ENCODE measurements at regions not wholly inside any gene's neighbourhood (a gene's known extent, or its start where the extent isn't known, plus 50 kb on each side); places are given as distances from the start of the nearest gene placed in this dataset.

GRCh38 chr14:106276326-106277267 is 750.2 kb downstream of the TMEM121 start:
- no peak for DNase-seq (ENCODE audit: low read depth)
- H3K4me3 ChIP-seq (ENCODE audit: low read depth, low read length) = no peak overlapping the region
- TF ChIP-seq MYC (IDR thresholded peaks at IDR 0.05; ENCODE audit: low read depth, low read length) (no peak), CTCF (IDR thresholded peaks at IDR 0.05; ENCODE audit: low read depth, low read length) (no peak), POLR2A (IDR thresholded peaks at IDR 0.05; ENCODE audit: extremely low read depth, insufficient read length) (no peak), MAX (IDR thresholded peaks at IDR 0.05; ENCODE audit: low read depth, low read length) (no peak)

- no peak overlapping the region for H3K4me3 ChIP-seq (ENCODE audit: low read depth, low read length)
- TF ChIP-seq CTCF (IDR thresholded peaks at IDR 0.05; ENCODE audit: low read depth, low read length) = peak; percentile 78
- no peak for TF ChIP-seq POLR2A (IDR thresholded peaks at IDR 0.05; ENCODE audit: extremely low read depth, insufficient read length)
- DNase-seq (ENCODE audit: low read depth) = peak; percentile 8
Observed at GRCh38 chr14:106277503-106277902, 751.1 kb downstream of the TMEM121 start.

- no peak for DNase-seq (ENCODE audit: low read depth)
- H3K4me3 ChIP-seq (ENCODE audit: low read depth, low read length) = no peak overlapping the region
- TF ChIP-seq MAX (IDR thresholded peaks at IDR 0.05; ENCODE audit: low read depth, low read length) (no peak), CTCF (IDR thresholded peaks at IDR 0.05; ENCODE audit: low read depth, low read length) (no peak)
Observed at GRCh38 chr14:106280876-106281275, 754.5 kb downstream of the TMEM121 start.

GRCh38 chr14:106286697-106287290 is 760.4 kb downstream of the TMEM121 start:
- TF ChIP-seq MYC (IDR thresholded peaks at IDR 0.05; ENCODE audit: low read depth, low read length) = no peak
- peak; percentile 57 for TF ChIP-seq CTCF (IDR thresholded peaks at IDR 0.05; ENCODE audit: low read depth, low read length)
- H3K4me3 ChIP-seq (ENCODE audit: low read depth, low read length) = no peak overlapping the region
- peak; percentile 26 for DNase-seq (ENCODE audit: low read depth)

GRCh38 chr14:106287506-106287905 is 761.1 kb downstream of the TMEM121 start:
- no peak overlapping the region for H3K4me3 ChIP-seq (ENCODE audit: low read depth, low read length)
- no peak for DNase-seq (ENCODE audit: low read depth)
- TF ChIP-seq POLR2A (IDR thresholded peaks at IDR 0.05; ENCODE audit: extremely low read depth, insufficient read length) (no peak), MAX (IDR thresholded peaks at IDR 0.05; ENCODE audit: low read depth, low read length) (no peak)

- H3K4me3 ChIP-seq (ENCODE audit: low read depth, low read length) = no peak overlapping the region
- DNase-seq (ENCODE audit: low read depth) = no peak
- no peak for TF ChIP-seq POLR2A (IDR thresholded peaks at IDR 0.05; ENCODE audit: extremely low read depth, insufficient read length)
- no peak for TF ChIP-seq MYC (IDR thresholded peaks at IDR 0.05; ENCODE audit: low read depth, low read length)
- no peak for TF ChIP-seq CTCF (IDR thresholded peaks at IDR 0.05; ENCODE audit: low read depth, low read length)
- TF ChIP-seq MAX (IDR thresholded peaks at IDR 0.05; ENCODE audit: low read depth, low read length) = no peak
Observed at GRCh38 chr14:106291626-106292025, 765.2 kb downstream of the TMEM121 start.

Data from NB4 (cell line).